ENCODE measurements at regions not wholly inside any gene's neighbourhood (a gene's known extent, or its start where the extent isn't known, plus 50 kb on each side); places are given as distances from the start of the nearest gene placed in this dataset.

GRCh38 chr5:157923765-157924164, 64.8 kb upstream of the CLINT1 start:
- DNase-seq = no peak

- no peak for DNase-seq
Measured at GRCh38 chr5:157922026-157922425, 63.1 kb upstream of the CLINT1 start.

GRCh38 chr5:157920828-157921170, 61.9 kb upstream of the CLINT1 start:
- DNase-seq = no peak

- DNase-seq = no peak
Measured at GRCh38 chr5:157918811-157919742, 60.1 kb upstream of the CLINT1 start.

GRCh38 chr5:157917899-157918809, 59.2 kb upstream of the CLINT1 start:
- peak; percentile 54 for DNase-seq

GRCh38 chr5:157917491-157917890, 58.5 kb upstream of the CLINT1 start:
- no peak for DNase-seq

GRCh38 chr5:157915638-157916037, 56.7 kb upstream of the CLINT1 start:
- DNase-seq = no peak

- DNase-seq = no peak
Measured at GRCh38 chr5:157914151-157914788, 55.3 kb upstream of the CLINT1 start.

GRCh38 chr5:157913575-157913974, 54.6 kb upstream of the CLINT1 start:
- DNase-seq = no peak

GRCh38 chr5:157912621-157913325, 53.8 kb upstream of the CLINT1 start:
- DNase-seq = no peak

- DNase-seq = no peak
Measured at GRCh38 chr5:157911568-157911967, 52.6 kb upstream of the CLINT1 start.

Data from activated CD8-positive, alpha-beta memory T cell treated with anti-CD3 and anti-CD28 coated beads, Interleukin-2, amount 50 U/mL, for 4 hours (primary cell).